Adipocyte (in vitro differentiated cells): ENCODE measurements at regions not wholly inside any gene's neighbourhood (a gene's known extent, or its start where the extent isn't known, plus 50 kb on each side); places are given as distances from the start of the nearest gene placed in this dataset.
"Not testable (repeated sequence)": the region's sequence is repeated elsewhere in the genome, so short reads cannot be mapped to it uniquely, and the experiment has no call there.

ENCODE experiments used
- DNase-seq: peaks from one replicate; pipeline ENCODE4 v3.0.0-alpha.2; 2015; ENCODE audit warnings: low read depth
- H3K27me3 ChIP-seq: replicated peaks from 2 replicates; pipeline ENCODE4 v1.7.0; 2013; ENCODE audit warnings: mild to moderate bottlenecking, low read length, moderate library complexity; ENCODE audit not compliant: control insufficient read depth, insufficient read depth
- H3K36me3 ChIP-seq: 2 replicates; pipeline ENCODE4 v1.7.0; 2013; ENCODE audit warnings: low read length, mild to moderate bottlenecking, moderate library complexity; ENCODE audit not compliant: control insufficient read depth, insufficient read depth, severe bottlenecking
- H3K4me1 ChIP-seq: 2 replicates; pipeline ENCODE4 v1.7.0; 2013; ENCODE audit warnings: mild to moderate bottlenecking, low read length, moderate library complexity; ENCODE audit not compliant: control insufficient read depth, insufficient read depth
- H3K4me3 ChIP-seq: 2 replicates; pipeline ENCODE4 v1.7.0; 2013; ENCODE audit warnings: mild to moderate bottlenecking, low read length, moderate library complexity
- H3K9ac ChIP-seq: 2 replicates; pipeline ENCODE4 v1.7.0; 2013; ENCODE audit warnings: mild to moderate bottlenecking, low read length, moderate library complexity
- H3K9me3 ChIP-seq: 2 replicates; pipeline ENCODE4 v1.7.0; 2013; ENCODE audit warnings: mild to moderate bottlenecking, low read length, moderate library complexity; ENCODE audit not compliant: control insufficient read depth

GRCh38 chr12:68984796-68985573, 52.0 kb upstream of the CPM start:
- no peaks in the 10 kb centered on the region for H3K4me1 ChIP-seq
- no peak overlapping the region for H3K9ac ChIP-seq
- H3K36me3 ChIP-seq = no peaks in the 10 kb centered on the region
- no peaks in the 10 kb centered on the region for H3K27me3 ChIP-seq
- no peak for DNase-seq
- H3K9me3 ChIP-seq = peaks cover 6% of the 10 kb centered on the region
- H3K4me3 ChIP-seq = no peak overlapping the region

- not testable (repeated sequence) for DNase-seq, H3K4me3 ChIP-seq, H3K27me3 ChIP-seq, H3K36me3 ChIP-seq, H3K9ac ChIP-seq, H3K9me3 ChIP-seq
- peaks cover 12% of the 10 kb centered on the region for H3K4me1 ChIP-seq
Observed at GRCh38 chr12:68997526-68997925, 64.6 kb upstream of the CPM start.

DNA sequence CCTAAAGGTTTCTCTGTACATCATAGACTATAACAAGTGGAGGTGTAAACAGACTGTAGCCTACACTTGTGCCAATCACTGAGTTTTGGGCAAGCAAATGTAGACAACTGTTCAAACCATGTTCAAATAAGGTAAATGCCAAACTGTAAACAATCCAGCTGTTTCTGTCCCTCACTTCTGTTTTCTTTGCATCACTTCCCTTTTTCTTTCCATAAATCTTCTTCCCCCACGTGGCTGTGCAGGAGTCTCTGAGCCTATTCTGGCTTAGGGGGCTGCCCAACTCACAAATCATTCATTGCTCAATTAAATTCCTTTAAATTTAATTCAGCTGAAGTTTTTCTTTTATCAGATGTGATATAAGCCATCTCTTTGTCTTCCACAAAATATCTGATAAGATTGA, 65.1 kb upstream of the CPM start:
- H3K9me3 ChIP-seq = peaks cover 2% of the 10 kb centered on the region
- H3K4me3 ChIP-seq = no peak overlapping the region
- H3K36me3 ChIP-seq = no peaks in the 10 kb centered on the region
- H3K27me3 ChIP-seq = no peaks in the 10 kb centered on the region
- no peak overlapping the region for H3K9ac ChIP-seq
- no peak for DNase-seq
- H3K4me1 ChIP-seq = peaks cover 12% of the 10 kb centered on the region

DNA sequence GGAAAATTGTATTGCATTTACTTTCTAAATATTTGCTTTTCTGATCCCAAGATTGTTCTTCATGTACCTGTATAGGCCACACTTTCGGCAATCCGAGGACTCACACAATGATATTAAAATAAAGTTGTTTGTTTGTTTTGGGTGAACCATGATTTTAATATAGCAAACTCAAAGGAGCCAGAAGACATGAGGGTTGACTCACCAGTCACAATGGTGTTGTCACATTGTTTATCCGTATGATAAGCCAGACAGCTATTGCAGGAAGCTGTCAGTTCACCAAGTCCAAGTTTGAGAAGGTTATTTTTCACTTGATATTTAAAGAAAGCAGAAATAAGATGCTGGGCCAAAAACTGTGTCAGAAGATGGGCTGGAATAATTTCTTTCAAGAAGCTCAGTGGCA, 67.1 kb upstream of the CPM start:
- Histone ChIP-seq H3K9ac (no peak overlapping the region), H3K4me1 (peaks cover 18% of the 10 kb centered on the region), H3K4me3 (no peak overlapping the region), H3K27me3 (no peaks in the 10 kb centered on the region), H3K36me3 (no peaks in the 10 kb centered on the region), H3K9me3 (peaks cover 2% of the 10 kb centered on the region)
- no peak for DNase-seq

DNA sequence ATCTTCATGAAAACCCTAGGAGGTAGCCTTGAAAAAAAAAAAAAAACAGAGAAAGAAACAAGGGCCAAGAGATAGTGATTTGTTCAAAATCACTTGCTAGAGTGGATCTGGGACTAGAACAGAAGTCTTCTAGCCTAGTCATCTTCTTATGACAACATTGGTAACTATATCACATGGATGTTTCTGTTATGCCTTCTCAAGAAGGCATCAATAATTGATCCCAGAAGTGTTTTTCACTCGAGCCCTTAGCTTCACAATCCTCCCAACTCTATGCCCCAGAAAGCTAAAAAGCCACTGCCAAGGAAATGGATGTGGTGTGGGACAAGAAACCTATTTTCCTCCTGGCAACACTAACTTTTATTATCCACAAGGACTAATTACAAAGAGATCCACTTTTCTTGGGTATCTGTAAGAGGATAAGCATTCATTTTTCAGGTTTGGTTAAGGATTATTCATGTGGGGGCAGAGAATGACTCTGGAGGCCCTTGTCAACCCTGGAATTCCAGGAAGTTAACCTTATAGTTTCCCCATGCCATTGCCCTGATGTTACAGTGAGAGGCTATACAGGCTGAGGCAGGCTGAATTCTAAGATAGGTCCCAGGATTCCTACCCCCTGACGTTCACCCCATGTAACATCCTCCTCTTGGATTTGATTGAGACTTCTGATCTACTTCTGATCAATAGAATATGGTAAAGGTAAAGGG, 67.7 kb upstream of the CPM start:
- Histone ChIP-seq H3K27me3 (no peaks in the 10 kb centered on the region), H3K36me3 (no peaks in the 10 kb centered on the region), H3K9me3 (peaks cover 2% of the 10 kb centered on the region), H3K9ac (no peak overlapping the region), H3K4me1 (peaks cover 18% of the 10 kb centered on the region), H3K4me3 (no peak overlapping the region)
- DNase-seq = peak; percentile 36

DNA sequence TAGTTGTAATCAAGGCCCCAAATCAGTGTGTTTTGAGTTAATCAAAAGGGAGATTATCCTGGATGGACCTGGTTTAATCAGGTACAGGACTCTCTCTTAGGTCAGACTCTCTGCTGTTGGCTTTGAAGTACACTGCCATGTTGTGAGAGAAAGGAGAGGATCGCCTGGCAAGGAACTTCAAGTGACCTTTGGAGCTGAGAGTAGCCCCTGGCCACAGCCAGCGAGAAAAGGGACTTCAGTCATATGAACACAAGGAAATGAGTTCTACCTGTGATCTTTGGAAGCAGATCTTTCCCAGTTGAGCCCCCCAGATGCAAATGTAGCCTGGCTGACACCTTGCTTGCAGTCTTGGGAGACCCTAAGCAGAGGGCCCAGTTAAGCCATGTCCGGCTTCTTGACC, 68.3 kb upstream of the CPM start:
- peaks cover 19% of the 10 kb centered on the region for H3K4me1 ChIP-seq
- peaks cover 2% of the 10 kb centered on the region for H3K9me3 ChIP-seq
- no peaks in the 10 kb centered on the region for H3K27me3 ChIP-seq
- H3K9ac ChIP-seq = no peak overlapping the region
- DNase-seq = no peak
- no peaks in the 10 kb centered on the region for H3K36me3 ChIP-seq
- no peak overlapping the region for H3K4me3 ChIP-seq

DNA sequence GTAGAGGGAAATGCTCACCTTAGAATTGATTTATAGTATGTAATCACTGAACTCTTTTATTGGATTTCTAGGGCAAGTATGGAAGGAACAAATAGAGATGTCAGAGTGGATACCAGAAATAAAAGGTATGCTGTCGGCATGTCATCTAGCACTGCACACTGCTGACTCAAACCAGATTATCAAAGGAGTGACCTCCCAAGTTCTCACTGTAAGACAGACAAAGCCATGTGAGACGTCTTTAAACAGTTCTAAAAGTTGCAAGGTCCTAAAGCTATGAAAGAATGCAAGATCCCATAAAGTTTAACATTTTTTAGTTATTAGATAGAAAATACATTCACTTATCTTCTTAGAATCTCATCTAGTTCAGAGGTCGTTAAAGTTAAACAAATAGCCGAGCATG, 70.0 kb upstream of the CPM start:
- Histone ChIP-seq H3K27me3 (no peaks in the 10 kb centered on the region), H3K4me3 (no peak overlapping the region), H3K9ac (no peak overlapping the region), H3K9me3 (peaks cover 2% of the 10 kb centered on the region), H3K4me1 (peaks cover 34% of the 10 kb centered on the region), H3K36me3 (no peaks in the 10 kb centered on the region)
- no peak for DNase-seq

GRCh38 chr12:69003991-69004390, 71.0 kb upstream of the CPM start:
- H3K9ac ChIP-seq = no peak overlapping the region
- DNase-seq = no peak
- peaks cover 40% of the 10 kb centered on the region for H3K4me1 ChIP-seq

GRCh38 chr12:69007101-69007854, 74.3 kb upstream of the CPM start:
- DNase-seq = peak; percentile 82
- Histone ChIP-seq H3K4me3 (peak overlapping the region; percentile 66), H3K36me3 (no peaks in the 10 kb centered on the region), H3K4me1 (peaks cover 28% of the 10 kb centered on the region), H3K9me3 (no peaks in the 10 kb centered on the region), H3K27me3 (no peaks in the 10 kb centered on the region), H3K9ac (peak overlapping the region; percentile 76)

More at GRCh38 chr12:69003991-69004390, 71.0 kb upstream of the CPM start:
- H3K36me3 ChIP-seq = no peaks in the 10 kb centered on the region
- H3K9me3 ChIP-seq = peaks cover 2% of the 10 kb centered on the region
- H3K27me3 ChIP-seq = no peaks in the 10 kb centered on the region
- no peak overlapping the region for H3K4me3 ChIP-seq

DNA sequence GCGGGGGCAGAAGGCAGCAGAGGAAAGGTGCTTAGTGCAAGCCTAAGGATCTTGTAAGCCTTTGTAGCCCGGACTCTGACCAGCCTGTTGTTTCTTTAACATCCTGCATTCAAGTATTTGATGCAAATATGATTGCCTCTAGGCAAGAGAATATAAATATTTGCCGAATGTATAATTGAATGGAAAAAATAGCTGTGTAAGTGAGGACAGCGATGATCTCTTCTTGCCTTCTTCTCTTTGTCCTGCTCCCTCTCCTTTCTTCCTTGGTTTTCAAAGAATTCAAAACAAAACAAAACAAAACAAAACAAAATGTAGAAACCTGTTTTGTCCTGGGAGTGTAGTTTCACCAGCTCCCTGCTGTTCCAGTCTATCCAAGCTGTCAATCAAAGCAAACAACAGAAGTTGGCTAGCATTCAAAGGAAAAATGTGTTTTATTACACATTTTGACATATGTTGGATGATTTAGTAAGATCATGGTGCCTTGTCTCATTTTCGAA, 74.9 kb upstream of the CPM start:
- Histone ChIP-seq H3K27me3 (no peaks in the 10 kb centered on the region), H3K9ac (peak overlapping the region; percentile 76), H3K4me3 (peak overlapping the region; percentile 66), H3K36me3 (no peaks in the 10 kb centered on the region), H3K9me3 (no peaks in the 10 kb centered on the region), H3K4me1 (peaks cover 28% of the 10 kb centered on the region)
- peak; percentile 55 for DNase-seq

GRCh38 chr12:69008520-69008919, 75.5 kb upstream of the CPM start:
- Histone ChIP-seq H3K9ac (no peak overlapping the region), H3K36me3 (no peaks in the 10 kb centered on the region), H3K4me3 (no peak overlapping the region), H3K27me3 (no peaks in the 10 kb centered on the region), H3K4me1 (peaks cover 28% of the 10 kb centered on the region), H3K9me3 (no peaks in the 10 kb centered on the region)
- no peak for DNase-seq
